Lower lobe of right lung (tissue), 2 donors: ENCODE measurements at regions not wholly inside any gene's neighbourhood (a gene's known extent, or its start where the extent isn't known, plus 50 kb on each side); places are given as distances from the start of the nearest gene placed in this dataset.

Source experiments
- ATAC-seq, 2 donors: fragments of 200-7000 bp; cut with Tn5 transposase; one replicate each; pipeline ENCODE4 v1.9.1; 2020 to 2022; ENCODE audit warnings: mild to moderate bottlenecking in 2 of 2, moderate library complexity in 2 of 2
- DNase-seq: peaks from one replicate; pipeline ENCODE4 v3.0.0-alpha.2; 2020
- H3K27ac ChIP-seq: fragments of 200-600 bp; one replicate; pipeline ENCODE4 v1.8.0; 2022
- H3K27me3 ChIP-seq: fragments of 200-600 bp; one replicate; pipeline ENCODE4 v1.8.0; 2022; ENCODE audit warnings: low read depth
- H3K36me3 ChIP-seq: fragments of 200-600 bp; one replicate; pipeline ENCODE4 v1.8.0; 2022; ENCODE audit warnings: mild to moderate bottlenecking
- H3K4me1 ChIP-seq: fragments of 200-600 bp; one replicate; pipeline ENCODE4 v1.8.0; 2022
- H3K4me3 ChIP-seq: fragments of 200-600 bp; one replicate; pipeline ENCODE4 v1.8.0; 2022; ENCODE audit warnings: mild to moderate bottlenecking
- H3K9me3 ChIP-seq: fragments of 200-600 bp; one replicate; pipeline ENCODE4 v1.8.0; 2022
- CTCF ChIP-seq: fragments of 200-600 bp; IDR thresholded peaks from one replicate; pipeline ENCODE4 v1.8.0; 2022; ENCODE audit warnings: antibody characterized with exemption, mild to moderate bottlenecking
- intact Hi-C: fragments of 100-400 bp; cut with DNase I; formaldehyde crosslinking; loops from one replicate; pipeline ENCODE4 v1.11.0; 2022
- donor health status: DM: no; HTN: yes; CAD: no; lungs with severe emphysema.

GRCh38 chr19:23531231-23531790 lies 136.0 kb upstream of the ZNF91 start:
- H3K4me1 ChIP-seq: no peaks in the 10 kb centered on the region
- H3K27me3 ChIP-seq: no peaks in the 10 kb centered on the region
- no peak overlapping the region for H3K4me3 ChIP-seq
- TF ChIP-seq CTCF: no peak
- DNase-seq: no peak
- no peak overlapping the region for H3K27ac ChIP-seq
- no peaks in the 10 kb centered on the region for H3K36me3 ChIP-seq
- ATAC-seq: no peak
- intact Hi-C loops: no loop called here
- no peaks in the 10 kb centered on the region for H3K9me3 ChIP-seq

- intact Hi-C loops: no loop called here
- TF ChIP-seq CTCF: no peak
- no peaks in the 10 kb centered on the region for H3K4me1 ChIP-seq
- H3K27ac ChIP-seq: no peak overlapping the region
- DNase-seq (no peak), ATAC-seq (no peak)
- no peaks in the 10 kb centered on the region for H3K9me3 ChIP-seq
- no peak overlapping the region for H3K4me3 ChIP-seq
- H3K27me3 ChIP-seq: no peaks in the 10 kb centered on the region
- H3K36me3 ChIP-seq: no peaks in the 10 kb centered on the region
Measured at GRCh38 chr19:23528376-23528775, 133.1 kb upstream of the ZNF91 start.

DNA sequence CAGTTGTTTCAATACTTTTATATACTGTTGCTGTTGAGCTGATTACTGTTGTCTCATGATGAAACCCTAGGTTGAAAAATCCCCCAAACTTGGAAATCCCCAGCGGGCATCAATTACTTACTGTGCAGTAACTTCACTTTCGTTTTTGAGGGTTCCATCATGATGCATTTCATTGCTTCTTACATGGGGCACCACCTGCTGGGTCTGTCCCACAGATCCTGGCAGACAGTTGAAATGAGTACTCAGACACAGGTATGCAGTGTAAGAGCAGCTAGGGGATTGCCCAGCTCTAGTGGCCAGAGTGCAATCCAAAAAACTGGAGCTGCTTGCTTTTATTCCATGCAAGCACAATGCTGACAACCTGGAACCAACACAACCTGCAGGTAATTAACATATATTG lies 132.5 kb upstream of the ZNF91 start:
- intact Hi-C loops: no loop called here
- no peak for DNase-seq
- no peak for TF ChIP-seq CTCF
- H3K27me3 ChIP-seq: no peaks in the 10 kb centered on the region
- no peak for ATAC-seq
- no peak overlapping the region for H3K27ac ChIP-seq
- no peaks in the 10 kb centered on the region for H3K9me3 ChIP-seq
- no peaks in the 10 kb centered on the region for H3K36me3 ChIP-seq
- no peak overlapping the region for H3K4me3 ChIP-seq
- no peaks in the 10 kb centered on the region for H3K4me1 ChIP-seq

DNA sequence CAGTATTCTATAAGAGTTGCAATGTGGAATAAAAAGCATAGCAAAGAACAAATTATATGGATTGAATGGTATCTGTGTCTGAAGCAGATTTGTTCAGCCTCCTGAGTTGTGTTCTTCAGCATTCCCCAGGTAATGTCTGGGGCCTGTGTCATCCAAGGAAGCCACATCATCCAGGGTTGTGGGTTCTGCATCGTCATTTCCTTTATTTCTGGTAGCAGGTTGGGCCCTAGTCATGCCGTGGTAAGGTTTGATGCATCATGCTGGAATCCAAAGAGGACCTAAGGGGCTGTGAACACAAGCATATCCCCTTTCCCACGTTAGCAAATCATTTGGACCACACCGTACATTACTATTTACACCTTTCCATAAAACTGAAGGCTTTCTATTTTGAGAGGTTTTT lies 131.0 kb upstream of the ZNF91 start:
- DNase-seq (no peak), ATAC-seq (no peak)
- H3K9me3 ChIP-seq: no peaks in the 10 kb centered on the region
- no peaks in the 10 kb centered on the region for H3K27me3 ChIP-seq
- intact Hi-C loops: no loop called here
- H3K4me3 ChIP-seq: no peak overlapping the region
- H3K4me1 ChIP-seq: no peaks in the 10 kb centered on the region
- no peak overlapping the region for H3K27ac ChIP-seq
- no peak for TF ChIP-seq CTCF
- H3K36me3 ChIP-seq: no peaks in the 10 kb centered on the region

DNA sequence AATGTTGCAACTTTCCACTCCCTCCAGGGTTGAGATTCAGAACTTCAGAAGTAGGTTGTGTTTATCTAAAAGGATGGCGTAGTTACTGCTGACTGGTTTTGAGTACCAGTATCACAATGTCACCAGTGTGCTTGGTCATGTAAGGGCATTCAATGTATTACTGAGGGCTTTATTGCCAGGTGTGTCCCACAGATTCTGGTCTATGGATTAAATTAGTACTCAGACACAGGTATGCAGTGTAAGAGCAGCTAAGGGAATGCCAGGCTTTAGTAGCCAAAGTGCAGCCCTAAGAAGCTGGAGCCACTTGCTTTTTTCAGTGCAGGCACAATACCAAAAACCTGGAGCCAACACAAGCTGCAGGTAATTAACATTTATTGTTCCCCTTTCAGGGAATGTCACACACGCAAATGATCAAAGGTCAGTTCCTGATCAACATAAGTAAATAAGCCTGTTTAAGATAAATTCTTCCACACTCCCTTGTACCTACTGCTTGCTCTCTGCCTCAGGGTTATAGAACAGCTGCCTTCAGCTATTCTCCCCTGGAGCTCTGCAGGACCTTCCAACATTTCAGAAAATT lies 130.1 kb upstream of the ZNF91 start:
- no peak for ATAC-seq

More for the DNA sequence above, 130.1 kb upstream of the ZNF91 start:
- intact Hi-C loops: no loop called here
- no peaks in the 10 kb centered on the region for H3K4me1 ChIP-seq
- H3K4me3 ChIP-seq: no peak overlapping the region
- DNase-seq: no peak
- no peaks in the 10 kb centered on the region for H3K27me3 ChIP-seq
- H3K36me3 ChIP-seq: no peaks in the 10 kb centered on the region
- H3K27ac ChIP-seq: no peak overlapping the region
- no peak for TF ChIP-seq CTCF
- no peaks in the 10 kb centered on the region for H3K9me3 ChIP-seq
